ENCODE measurements at regions not wholly inside any gene's neighbourhood (a gene's known extent, or its start where the extent isn't known, plus 50 kb on each side); places are given as distances from the start of the nearest gene placed in this dataset.

DNA sequence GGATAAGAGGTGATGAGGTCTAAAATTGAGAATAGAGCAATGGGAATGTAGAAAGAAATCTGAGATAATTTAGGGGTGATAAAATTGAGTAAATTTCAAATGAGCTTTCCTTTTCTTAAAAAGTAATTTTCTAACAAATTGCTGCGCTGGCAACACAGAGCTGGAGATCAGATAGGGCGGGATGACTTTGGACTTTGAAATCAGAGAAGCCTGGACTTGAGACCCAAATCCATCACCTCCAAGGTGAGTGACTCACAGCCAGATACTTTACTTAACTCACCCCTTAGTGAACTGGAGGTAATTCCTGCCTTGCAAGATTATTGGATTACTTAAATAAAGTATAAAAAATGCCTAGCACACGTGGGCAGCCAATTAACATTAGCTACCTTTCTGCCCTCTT is 80.8 kb downstream of the P2RY1 start:
- TF ChIP-seq, protein P1, sequence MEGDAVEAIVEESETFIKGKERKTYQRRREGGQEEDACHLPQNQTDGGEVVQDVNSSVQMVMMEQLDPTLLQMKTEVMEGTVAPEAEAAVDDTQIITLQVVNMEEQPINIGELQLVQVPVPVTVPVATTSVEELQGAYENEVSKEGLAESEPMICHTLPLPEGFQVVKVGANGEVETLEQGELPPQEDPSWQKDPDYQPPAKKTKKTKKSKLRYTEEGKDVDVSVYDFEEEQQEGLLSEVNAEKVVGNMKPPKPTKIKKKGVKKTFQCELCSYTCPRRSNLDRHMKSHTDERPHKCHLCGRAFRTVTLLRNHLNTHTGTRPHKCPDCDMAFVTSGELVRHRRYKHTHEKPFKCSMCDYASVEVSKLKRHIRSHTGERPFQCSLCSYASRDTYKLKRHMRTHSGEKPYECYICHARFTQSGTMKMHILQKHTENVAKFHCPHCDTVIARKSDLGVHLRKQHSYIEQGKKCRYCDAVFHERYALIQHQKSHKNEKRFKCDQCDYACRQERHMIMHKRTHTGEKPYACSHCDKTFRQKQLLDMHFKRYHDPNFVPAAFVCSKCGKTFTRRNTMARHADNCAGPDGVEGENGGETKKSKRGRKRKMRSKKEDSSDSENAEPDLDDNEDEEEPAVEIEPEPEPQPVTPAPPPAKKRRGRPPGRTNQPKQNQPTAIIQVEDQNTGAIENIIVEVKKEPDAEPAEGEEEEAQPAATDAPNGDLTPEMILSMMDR (IDR thresholded peaks at IDR 0.05), result no peak
- no peak for TF ChIP-seq POLR2A (IDR thresholded peaks at IDR 0.05)
